ENCODE measurements at regions not wholly inside any gene's neighbourhood (a gene's known extent, or its start where the extent isn't known, plus 50 kb on each side); places are given as distances from the start of the nearest gene placed in this dataset.
A peak's percentile ranks its signal among the peaks of the same experiment; 100 is the strongest.

GRCh38 chr6:139990856-139991465 is 616.5 kb upstream of the CITED2 start:
- peak; percentile 11 for DNase-seq

GRCh38 chr6:139990026-139990686 is 615.7 kb upstream of the CITED2 start:
- DNase-seq: no peak

- no peak for DNase-seq
Measured at GRCh38 chr6:139988685-139989084, 614.2 kb upstream of the CITED2 start.

- no peak for DNase-seq
Measured at GRCh38 chr6:139987091-139987490, 612.6 kb upstream of the CITED2 start.

- no peak for DNase-seq
Measured at GRCh38 chr6:139985236-139985815, 610.9 kb upstream of the CITED2 start.

GRCh38 chr6:139984317-139984716 is 609.9 kb upstream of the CITED2 start:
- DNase-seq: no peak

- no peak for DNase-seq
Measured at GRCh38 chr6:139983555-139984276, 609.3 kb upstream of the CITED2 start.

GRCh38 chr6:139982652-139983295 is 608.3 kb upstream of the CITED2 start:
- peak; percentile 54 for DNase-seq

- peak; percentile 85 for DNase-seq
Measured at GRCh38 chr6:139982195-139982594, 607.7 kb upstream of the CITED2 start.

GRCh38 chr6:139981768-139982181 is 607.3 kb upstream of the CITED2 start:
- DNase-seq: peak; percentile 85

- no peak for DNase-seq
Measured at GRCh38 chr6:139981066-139981624, 606.7 kb upstream of the CITED2 start.

- DNase-seq: peak; percentile 86
Measured at GRCh38 chr6:139980631-139981030, 606.2 kb upstream of the CITED2 start.

- DNase-seq: peak; percentile 95
Measured at GRCh38 chr6:139979021-139979725, 604.7 kb upstream of the CITED2 start.

- DNase-seq: peak; percentile 58
Measured at GRCh38 chr6:139977887-139978332, 603.5 kb upstream of the CITED2 start.

- peak; percentile 79 for DNase-seq
Measured at GRCh38 chr6:139973669-139974344, 599.4 kb upstream of the CITED2 start.

GRCh38 chr6:139972116-139972515 is 597.7 kb upstream of the CITED2 start:
- no peak for DNase-seq

GRCh38 chr6:139970591-139970991 is 596.1 kb upstream of the CITED2 start:
- DNase-seq: peak; percentile 17

- no peak for DNase-seq
Measured at GRCh38 chr6:139967497-139967896, 593.0 kb upstream of the CITED2 start.

- DNase-seq: no peak
Measured at GRCh38 chr6:139965393-139965792, 590.9 kb upstream of the CITED2 start.

- DNase-seq: no peak
Measured at GRCh38 chr6:139964737-139965136, 590.3 kb upstream of the CITED2 start.

- DNase-seq: no peak
Measured at GRCh38 chr6:139962654-139963347, 588.4 kb upstream of the CITED2 start.
